CD14-positive monocyte (primary cell): ENCODE measurements at regions not wholly inside any gene's neighbourhood (a gene's known extent, or its start where the extent isn't known, plus 50 kb on each side); places are given as distances from the start of the nearest gene placed in this dataset.

Experiments
- DNase-seq, 3 donors: peaks; one replicate each; pipeline ENCODE4 v3.0.0-alpha.2; 2011 to 2022
- H2AFZ ChIP-seq: 2 replicates; pipeline ENCODE4 v1.6.0; 2012; ENCODE audit warnings: mild to moderate bottlenecking, low read depth, low read length, inconsistent platforms; ENCODE audit not compliant: insufficient read depth, poor library complexity, severe bottlenecking
- H3K27ac ChIP-seq, 2 donors: 1 replicate in 1 of 2; 2 replicates in 1 of 2; pipeline ENCODE4 v1.5.1; 2012 to 2013; ENCODE audit warnings: low read length in 2 of 2, control low read depth in 1 of 2, inconsistent platforms in 1 of 2, low read depth in 1 of 2, mild to moderate bottlenecking in 1 of 2
- H3K27me3 ChIP-seq, 2 donors: one replicate each; pipeline versions ENCODE4 v1.6.0 to v1.6.1; 2011 to 2013; ENCODE audit warnings: low read length in 2 of 2; ENCODE audit not compliant: control insufficient read depth in 2 of 2, insufficient read depth in 2 of 2
- H3K36me3 ChIP-seq, 2 donors: replicated peaks in 1 of 2; 1 replicate in 1 of 2; 2 replicates in 1 of 2; pipeline versions ENCODE4 v1.5.1 to v1.6.1; 2012 to 2013; ENCODE audit warnings: low read length in 2 of 2, control low read depth in 1 of 2, inconsistent platforms in 1 of 2, mild to moderate bottlenecking in 1 of 2; ENCODE audit not compliant: insufficient read depth in 2 of 2, control insufficient read depth in 1 of 2
- H3K4me1 ChIP-seq, 2 donors: 1 replicate in 1 of 2; 2 replicates in 1 of 2; pipeline versions ENCODE4 v1.5.1 to v1.6.1; 2012 to 2013; ENCODE audit warnings: low read length in 2 of 2, control low read depth in 1 of 2, inconsistent platforms in 1 of 2, mild to moderate bottlenecking in 1 of 2, moderate library complexity in 1 of 2; ENCODE audit not compliant: insufficient read depth in 2 of 2, control insufficient read depth in 1 of 2
- H3K4me2 ChIP-seq: replicated peaks from 2 replicates; pipeline ENCODE3; 2012; ENCODE audit warnings: low read length, moderate library complexity, mild to moderate bottlenecking; ENCODE audit not compliant: poor library complexity, severe bottlenecking; ENCODE audit errors: extremely low read depth
- H3K4me3 ChIP-seq, 3 experiments: fragments of 200-600 bp in 1 of 3; sonication (generic) in 1 of 3; replicated peaks in 1 of 3; 1 replicate in 2 of 3; 2 replicates in 1 of 3; pipeline ENCODE4 v1.5.1; 2011 to 2013; ENCODE audit warnings: low read length in 3 of 3, mild to moderate bottlenecking in 3 of 3, control low read depth in 2 of 3, low read depth in 2 of 3, inconsistent platforms in 1 of 3, moderate library complexity in 1 of 3
- H3K79me2 ChIP-seq: 2 replicates; pipeline ENCODE4 v1.6.0; 2012; ENCODE audit warnings: mild to moderate bottlenecking, control low read depth, inconsistent platforms, low read length, moderate library complexity; ENCODE audit not compliant: insufficient read depth
- H3K9ac ChIP-seq: 2 replicates; pipeline ENCODE4 v1.6.0; 2017; ENCODE audit warnings: low read length, mild to moderate bottlenecking; ENCODE audit not compliant: insufficient read depth, poor library complexity, severe bottlenecking
- H3K9me3 ChIP-seq, 2 donors: replicated peaks in 1 of 2; 1 replicate in 1 of 2; 2 replicates in 1 of 2; pipeline versions ENCODE4 v1.5.1 to v1.6.1; 2012 to 2013; ENCODE audit warnings: low read length in 2 of 2, control low read depth in 1 of 2; ENCODE audit not compliant: control insufficient read depth in 1 of 2, insufficient read depth in 1 of 2
- H4K20me1 ChIP-seq: 2 replicates; pipeline ENCODE4 v1.6.0; 2012; ENCODE audit warnings: mild to moderate bottlenecking, low read length, control low read depth, moderate library complexity; ENCODE audit not compliant: insufficient read depth
- H3K27ac Mint-ChIP-seq, 7 donors: one replicate each; pipeline ENCODE4 v1.8.0; 2020; ENCODE audit warnings: mild to moderate bottlenecking in 7 of 7, mixed read lengths in 7 of 7, moderate library complexity in 6 of 7, inconsistent platforms in 2 of 7
- H3K27me3 Mint-ChIP-seq, 3 donors: one replicate each; pipeline ENCODE4 v1.8.0; 2021 to 2022; ENCODE audit warnings: low read depth in 3 of 3, mild to moderate bottlenecking in 3 of 3, mixed read lengths in 3 of 3, moderate library complexity in 3 of 3, inconsistent platforms in 1 of 3
- H3K36me3 Mint-ChIP-seq, 2 donors: one replicate each; pipeline ENCODE4 v1.8.0; 2020; ENCODE audit warnings: mixed read lengths in 2 of 2, inconsistent platforms in 1 of 2, mild to moderate bottlenecking in 1 of 2
- H3K4me1 Mint-ChIP-seq: one replicate; pipeline ENCODE4 v1.8.0; 2020; ENCODE audit warnings: mild to moderate bottlenecking, mixed read lengths
- H3K4me3 Mint-ChIP-seq, 2 donors: one replicate each; pipeline ENCODE4 v1.8.0; 2020; ENCODE audit warnings: mild to moderate bottlenecking in 2 of 2, mixed read lengths in 2 of 2, moderate library complexity in 1 of 2
- H3K9me3 Mint-ChIP-seq, 7 donors: one replicate each; pipeline ENCODE4 v1.8.0; 2020 to 2022; ENCODE audit warnings: mixed read lengths in 7 of 7, mild to moderate bottlenecking in 6 of 7, moderate library complexity in 6 of 7, inconsistent platforms in 2 of 7
- CTCF ChIP-seq: fragments of 200-600 bp; IDR thresholded peaks from one replicate; pipeline ENCODE4 v1.8.0; 2022; ENCODE audit warnings: antibody characterized with exemption, mild to moderate bottlenecking
- WGBS: methylation state at CpG from one replicate; pipeline ENCODE4 v1.1.5; 2013; ENCODE audit warnings: missing lambda C conversion rate; ENCODE audit not compliant: insufficient coverage; 5-methylcytosine and 5-hydroxymethylcytosine counted together
- intact Hi-C, 2 donors: fragments of 100-400 bp; cut with micrococcal nuclease; formaldehyde crosslinking; loops; one replicate each; pipeline versions ENCODE4 v1.15.0 to v1.15.1; 2023

- Mint-ChIP-seq H3K9me3 (peaks cover 0 to 11% (median 0%) of the 10 kb centered on the region in 7 donors), H3K4me1 (no peaks in the 10 kb centered on the region), H3K27ac (no peak overlapping the region), H3K4me3 (no peak overlapping the region), H3K36me3 (no peaks in the 10 kb centered on the region), H3K27me3 (peaks cover 0 to 2% (median 0%) of the 10 kb centered on the region in 3 donors)
- Histone ChIP-seq H3K27ac (no peak overlapping the region), H3K27me3 (no peaks in the 10 kb centered on the region), H3K4me1 (no peaks in the 10 kb centered on the region), H2AFZ (no peak overlapping the region), H3K4me3 (no peak overlapping the region), H3K9ac (no peak overlapping the region), H3K9me3 (peaks cover 0 to 4% of the 10 kb centered on the region in 2 donors), H3K4me2 (no peak overlapping the region), H3K79me2 (no peaks in the 10 kb centered on the region), H4K20me1 (no peaks in the 10 kb centered on the region), H3K36me3 (no peaks in the 10 kb centered on the region)
- TF ChIP-seq CTCF: no peak
- intact Hi-C loops: no loop called here
- 50% methylated on average over 1 of the region's 4 CpGs for WGBS
- no peak for DNase-seq
Measured at GRCh38 chr16:5858180-5858579, 760.6 kb upstream of the EEF2KMT start.

GRCh38 chr16:5854027-5854426, 756.4 kb upstream of the EEF2KMT start:
- WGBS: no CpG with 5 or more reads among the region's 5 CpGs
- no peaks in the 10 kb centered on the region for H4K20me1 ChIP-seq

More at GRCh38 chr16:5854027-5854426, 756.4 kb upstream of the EEF2KMT start:
- Histone ChIP-seq H3K4me2 (no peak overlapping the region), H3K36me3 (no peaks in the 10 kb centered on the region), H3K4me3 (no peak overlapping the region), H3K4me1 (no peaks in the 10 kb centered on the region), H3K9ac (no peak overlapping the region), H3K27me3 (no peaks in the 10 kb centered on the region), H3K79me2 (no peaks in the 10 kb centered on the region), H3K27ac (no peak overlapping the region), H2AFZ (no peak overlapping the region), H3K9me3 (no peaks in the 10 kb centered on the region)
- H3K9me3 Mint-ChIP-seq: peaks cover 0 to 8% (median 0%) of the 10 kb centered on the region in 7 donors
- no peaks in the 10 kb centered on the region for H3K4me1 Mint-ChIP-seq
- H3K27me3 Mint-ChIP-seq: peaks cover 0 to 2% (median 0%) of the 10 kb centered on the region in 3 donors
- no peak overlapping the region for H3K4me3 Mint-ChIP-seq
- H3K36me3 Mint-ChIP-seq: no peaks in the 10 kb centered on the region
- H3K27ac Mint-ChIP-seq: no peak overlapping the region
- no peak for TF ChIP-seq CTCF
- intact Hi-C loops: no loop called here
- no peak for DNase-seq
